HEK293 (cell line): ENCODE measurements at regions not wholly inside any gene's neighbourhood (a gene's known extent, or its start where the extent isn't known, plus 50 kb on each side); places are given as distances from the start of the nearest gene placed in this dataset.

Experiments used
- CTCF ChIA-PET: fragments of 350-600 bp; formaldehyde crosslinking; extraction: SDS; loops from one replicate; lab custom pipeline; 2021; ENCODE audit warnings: antibody characterized with exemption; lab: Yijun Ruan, JAX
- POLR2A ChIA-PET: fragments of 300-600 bp; formaldehyde crosslinking; extraction: SDS; loops from one replicate; lab custom pipeline; 2020; ENCODE audit warnings: antibody characterized with exemption, inconsistent platforms; lab: Yijun Ruan, JAX
- H3K27ac ChIP-seq: fragments of 200-500 bp; sonication (Bioruptor generic); 2 replicates; pipeline ENCODE4 v1.5.1; 2014; ENCODE audit warnings: low read depth, low read length, control low read depth, inconsistent platforms; ENCODE audit errors: extremely low read depth
- H3K36me3 ChIP-seq, 2 experiments: fragments of 200-500 bp in 1 of 2; sonication (Bioruptor generic) in 1 of 2; 1 replicate in 1 of 2; 2 replicates in 1 of 2; pipeline ENCODE4 v1.5.1; 2014 to 2017; ENCODE audit warnings: inconsistent platforms in 2 of 2, low read length in 2 of 2; ENCODE audit not compliant: control insufficient read depth in 2 of 2, insufficient read depth in 1 of 2
- H3K4me1 ChIP-seq: fragments of 200-500 bp; sonication (Bioruptor generic); 2 replicates; pipeline ENCODE4 v1.5.1; 2014; ENCODE audit warnings: mild to moderate bottlenecking, low read length, inconsistent platforms; ENCODE audit not compliant: control insufficient read depth, insufficient read depth
- H3K4me3 ChIP-seq: 2 replicates; pipeline ENCODE4 v1.5.1; 2011; ENCODE audit warnings: low read depth, mild to moderate bottlenecking, control low read depth, low read length, moderate library complexity
- H3K9me3 ChIP-seq: fragments of 200-500 bp; sonication (Bioruptor generic); 2 replicates; pipeline ENCODE4 v1.5.1; 2014; ENCODE audit warnings: low read depth, low read length, inconsistent platforms; ENCODE audit not compliant: control insufficient read depth, insufficient read depth
- GLIS1 ChIP-seq: fragments of 450-650 bp; formaldehyde crosslinking; IDR thresholded peaks from 2 replicates; pipeline ENCODE4 v1.5.1; 2016; ENCODE audit warnings: missing biosample characterization, missing genetic modification characterization
- HOXA7 ChIP-seq: sonication (generic); formaldehyde crosslinking; IDR thresholded peaks from 2 replicates; pipeline ENCODE4 v1.8.1; 2022; ENCODE audit warnings: missing genetic modification reagents, borderline replicate concordance
- RBAK ChIP-seq: fragments of 450-650 bp; formaldehyde crosslinking; IDR thresholded peaks from 2 replicates; pipeline ENCODE4 v1.5.1; 2016; ENCODE audit warnings: missing biosample characterization, missing genetic modification characterization
- SCRT1 ChIP-seq: fragments of 450-650 bp; formaldehyde crosslinking; IDR thresholded peaks from 2 replicates; pipeline ENCODE4 v1.5.1; 2016; ENCODE audit warnings: missing biosample characterization, missing genetic modification characterization, borderline replicate concordance
- SP7 ChIP-seq: fragments of 450-650 bp; formaldehyde crosslinking; IDR thresholded peaks from 2 replicates; pipeline ENCODE4 v1.5.1; 2016; ENCODE audit warnings: missing biosample characterization, missing genetic modification characterization
- ZEB2 ChIP-seq: fragments of 450-650 bp; formaldehyde crosslinking; IDR thresholded peaks from 2 replicates; pipeline ENCODE4 v1.5.1; 2016; ENCODE audit warnings: missing biosample characterization, missing genetic modification characterization
- ZNF157 ChIP-seq: fragments of 450-650 bp; formaldehyde crosslinking; IDR thresholded peaks from 2 replicates; pipeline ENCODE4 v1.5.1; 2016; ENCODE audit warnings: missing biosample characterization, missing genetic modification characterization
- ZNF174 ChIP-seq: fragments of 450-650 bp; formaldehyde crosslinking; IDR thresholded peaks from 2 replicates; pipeline ENCODE4 v1.5.0; 2017; ENCODE audit warnings: missing biosample characterization, mild to moderate bottlenecking, missing genetic modification characterization
- ZNF26 ChIP-seq: fragments of 450-650 bp; formaldehyde crosslinking; IDR thresholded peaks from 2 replicates; pipeline ENCODE4 v1.5.1; 2016; ENCODE audit warnings: missing biosample characterization, missing genetic modification characterization
- ZNF391 ChIP-seq: fragments of 450-650 bp; formaldehyde crosslinking; IDR thresholded peaks from 2 replicates; pipeline ENCODE4 v1.5.1; 2016; ENCODE audit warnings: low read depth, missing biosample characterization, missing genetic modification characterization, borderline replicate concordance
- ZNF398 ChIP-seq: fragments of 450-650 bp; formaldehyde crosslinking; IDR thresholded peaks from 2 replicates; pipeline ENCODE4 v1.5.1; 2017; ENCODE audit warnings: missing biosample characterization, missing genetic modification characterization
- ZNF404 ChIP-seq: fragments of 450-650 bp; formaldehyde crosslinking; IDR thresholded peaks from 2 replicates; pipeline ENCODE4 v1.5.1; 2017; ENCODE audit warnings: missing biosample characterization, missing genetic modification characterization
- ZNF513 ChIP-seq: fragments of 450-650 bp; IDR thresholded peaks from 2 replicates; pipeline ENCODE4 v1.5.1; 2018; ENCODE audit warnings: missing biosample characterization, missing genetic modification characterization
- ZNF530 ChIP-seq: fragments of 450-650 bp; formaldehyde crosslinking; IDR thresholded peaks from 2 replicates; pipeline ENCODE4 v1.5.1; 2016; ENCODE audit warnings: low read depth, missing biosample characterization, missing genetic modification characterization
- ZNF548 ChIP-seq: fragments of 450-650 bp; formaldehyde crosslinking; IDR thresholded peaks from 2 replicates; pipeline ENCODE4 v1.5.1; 2016; ENCODE audit warnings: missing biosample characterization, missing genetic modification characterization
- ZNF580 ChIP-seq: fragments of 450-650 bp; formaldehyde crosslinking; IDR thresholded peaks from 2 replicates; pipeline ENCODE4 v1.5.1; 2016; ENCODE audit warnings: missing biosample characterization, missing genetic modification characterization
- ZNF624 ChIP-seq: fragments of 450-650 bp; formaldehyde crosslinking; IDR thresholded peaks from 2 replicates; pipeline ENCODE4 v1.5.1; 2017; ENCODE audit warnings: missing biosample characterization, missing genetic modification characterization
- ZNF747 ChIP-seq: fragments of 450-650 bp; formaldehyde crosslinking; IDR thresholded peaks from 2 replicates; pipeline ENCODE4 v1.5.1; 2016; ENCODE audit warnings: missing biosample characterization, missing genetic modification characterization
- ZNF791 ChIP-seq: fragments of 450-650 bp; formaldehyde crosslinking; IDR thresholded peaks from 2 replicates; pipeline ENCODE4 v1.5.1; 2016; ENCODE audit warnings: missing biosample characterization, missing genetic modification characterization
- ZNF792 ChIP-seq: fragments of 450-650 bp; formaldehyde crosslinking; IDR thresholded peaks from 2 replicates; pipeline ENCODE4 v1.5.1; 2016; ENCODE audit warnings: missing biosample characterization, missing genetic modification characterization
- TF ChIP-seq, protein P1 (sequence below): fragments of 450-650 bp; formaldehyde crosslinking; IDR thresholded peaks from 2 replicates; pipeline ENCODE4 v1.5.1; 2016; ENCODE audit warnings: missing biosample characterization, missing genetic modification characterization
- TF ChIP-seq, protein P2 (sequence below): fragments of 450-650 bp; formaldehyde crosslinking; IDR thresholded peaks from 2 replicates; pipeline ENCODE4 v1.5.1; 2016; ENCODE audit warnings: missing biosample characterization, missing genetic modification characterization

GRCh38 chr1:4355839-4356238, 298.6 kb upstream of the AJAP1 start:
- no peak overlapping the region for H3K27ac ChIP-seq
- H3K9me3 ChIP-seq = no peaks in the 10 kb centered on the region
- no peak for TF ChIP-seq SP7 (tag by site-specific recombination)
- no peak for TF ChIP-seq ZNF174 (tag by site-specific recombination)
- no peak for TF ChIP-seq ZNF791 (tag by site-specific recombination)
- TF ChIP-seq ZNF513 (tag by site-specific recombination) = no peak
- no peak for TF ChIP-seq ZNF548 (tag by site-specific recombination)
- no peak for TF ChIP-seq SCRT1 (tag by site-specific recombination)
- no peak for TF ChIP-seq ZNF26 (tag by site-specific recombination)
- no peak for TF ChIP-seq ZNF580 (tag by site-specific recombination)
- TF ChIP-seq ZNF530 (tag by site-specific recombination) = no peak
- TF ChIP-seq, protein P1, sequence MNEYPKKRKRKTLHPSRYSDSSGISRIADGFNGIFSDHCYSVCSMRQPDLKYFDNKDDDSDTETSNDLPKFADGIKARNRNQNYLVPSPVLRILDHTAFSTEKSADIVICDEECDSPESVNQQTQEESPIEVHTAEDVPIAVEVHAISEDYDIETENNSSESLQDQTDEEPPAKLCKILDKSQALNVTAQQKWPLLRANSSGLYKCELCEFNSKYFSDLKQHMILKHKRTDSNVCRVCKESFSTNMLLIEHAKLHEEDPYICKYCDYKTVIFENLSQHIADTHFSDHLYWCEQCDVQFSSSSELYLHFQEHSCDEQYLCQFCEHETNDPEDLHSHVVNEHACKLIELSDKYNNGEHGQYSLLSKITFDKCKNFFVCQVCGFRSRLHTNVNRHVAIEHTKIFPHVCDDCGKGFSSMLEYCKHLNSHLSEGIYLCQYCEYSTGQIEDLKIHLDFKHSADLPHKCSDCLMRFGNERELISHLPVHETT (tag by site-specific recombination) = no peak
- no peak for TF ChIP-seq ZEB2
- TF ChIP-seq GLIS1 (tag by site-specific recombination) = no peak
- no peak for TF ChIP-seq ZNF391 (tag by site-specific recombination)
- H3K4me3 ChIP-seq = no peak overlapping the region
- no peaks in the 10 kb centered on the region for H3K36me3 ChIP-seq
- POLR2A ChIA-PET = no interaction called here
- H3K4me1 ChIP-seq = no peaks in the 10 kb centered on the region
- CTCF ChIA-PET = no interaction called here

GRCh38 chr1:4362314-4363044, 291.9 kb upstream of the AJAP1 start:
- Histone ChIP-seq H3K4me3 (no peak overlapping the region), H3K36me3 (no peaks in the 10 kb centered on the region), H3K9me3 (no peaks in the 10 kb centered on the region), H3K27ac (no peak overlapping the region), H3K4me1 (no peaks in the 10 kb centered on the region)
- ChIA-PET POLR2A (no interaction called here), CTCF (interaction anchor here (0.6 to 0.7 kb wide), 2 partner anchors 32 to 460 kb away, joined by 3 to 4 read pairs; no protein-coding TSS in a partner anchor)
- TF ChIP-seq HOXA7 (CRISPR knock-in tag) = no peak
- TF ChIP-seq ZNF398 (tag by site-specific recombination) = no peak
- TF ChIP-seq, protein P2, sequence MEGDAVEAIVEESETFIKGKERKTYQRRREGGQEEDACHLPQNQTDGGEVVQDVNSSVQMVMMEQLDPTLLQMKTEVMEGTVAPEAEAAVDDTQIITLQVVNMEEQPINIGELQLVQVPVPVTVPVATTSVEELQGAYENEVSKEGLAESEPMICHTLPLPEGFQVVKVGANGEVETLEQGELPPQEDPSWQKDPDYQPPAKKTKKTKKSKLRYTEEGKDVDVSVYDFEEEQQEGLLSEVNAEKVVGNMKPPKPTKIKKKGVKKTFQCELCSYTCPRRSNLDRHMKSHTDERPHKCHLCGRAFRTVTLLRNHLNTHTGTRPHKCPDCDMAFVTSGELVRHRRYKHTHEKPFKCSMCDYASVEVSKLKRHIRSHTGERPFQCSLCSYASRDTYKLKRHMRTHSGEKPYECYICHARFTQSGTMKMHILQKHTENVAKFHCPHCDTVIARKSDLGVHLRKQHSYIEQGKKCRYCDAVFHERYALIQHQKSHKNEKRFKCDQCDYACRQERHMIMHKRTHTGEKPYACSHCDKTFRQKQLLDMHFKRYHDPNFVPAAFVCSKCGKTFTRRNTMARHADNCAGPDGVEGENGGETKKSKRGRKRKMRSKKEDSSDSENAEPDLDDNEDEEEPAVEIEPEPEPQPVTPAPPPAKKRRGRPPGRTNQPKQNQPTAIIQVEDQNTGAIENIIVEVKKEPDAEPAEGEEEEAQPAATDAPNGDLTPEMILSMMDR (tag by site-specific recombination) = no peak
- no peak for TF ChIP-seq ZNF792
- no peak for TF ChIP-seq ZNF157 (tag by site-specific recombination)
- no peak for TF ChIP-seq ZNF747
- TF ChIP-seq ZNF624 (tag by site-specific recombination) = no peak
- TF ChIP-seq ZNF404 = no peak
- no peak for TF ChIP-seq RBAK (tag by site-specific recombination)
